Hepatocyte (in vitro differentiated cells): ENCODE measurements at regions not wholly inside any gene's neighbourhood (a gene's known extent, or its start where the extent isn't known, plus 50 kb on each side); places are given as distances from the start of the nearest gene placed in this dataset.

ENCODE experiments used
- CTCF ChIP-seq: fragments of 200-600 bp; sonication (generic); IDR thresholded peaks from 2 replicates; pipeline ENCODE4 v1.5.1; 2016; ENCODE audit warnings: antibody characterized with exemption, mild to moderate bottlenecking; ENCODE audit not compliant: poor library complexity
- EZH2 ChIP-seq: fragments of 200-600 bp; sonication (generic); IDR thresholded peaks from 2 replicates; pipeline ENCODE4 v1.6.1; 2016; ENCODE audit warnings: antibody characterized with exemption, mild to moderate bottlenecking, borderline replicate concordance
- EZH2phosphoT487 ChIP-seq: fragments of 200-600 bp; sonication (generic); IDR thresholded peaks from one replicate; pipeline ENCODE4 v1.6.1; 2018; ENCODE audit warnings: antibody characterized with exemption, mild to moderate bottlenecking, low read depth, moderate library complexity; ENCODE audit not compliant: unreplicated experiment, severe bottlenecking

GRCh38 chr2:123077101-123077500 is 948.0 kb upstream of the CNTNAP5 start:
- TF ChIP-seq CTCF (no peak), EZH2 (no peak), EZH2phosphoT487 (no peak)
